RWPE1 (cell line): ENCODE measurements at regions not wholly inside any gene's neighbourhood (a gene's known extent, or its start where the extent isn't known, plus 50 kb on each side); places are given as distances from the start of the nearest gene placed in this dataset.

Source experiments
- CTCF ChIA-PET: fragments of 350-600 bp; sonication (Branson Sonifier 250); formaldehyde crosslinking; extraction: SDS; loops from one replicate; lab custom pipeline; 2021; lab: Yijun Ruan, JAX
- POLR2A ChIA-PET: fragments of 400-600 bp; formaldehyde crosslinking; extraction: SDS; loops from one replicate; lab custom pipeline; 2020; ENCODE audit warnings: antibody characterized with exemption; ENCODE audit not compliant: low non-redundant PET; lab: Yijun Ruan, JAX
- DNase-seq: peaks from one replicate; pipeline ENCODE4 v3.0.0; 2012; ENCODE audit warnings: low spot score
- H3K27ac ChIP-seq: fragments of 450-650 bp; 2 replicates; pipeline ENCODE4 v1.5.1; 2017
- CTCF ChIP-seq: fragments of 450-650 bp; conservative IDR thresholded peaks from 2 replicates; pipeline ENCODE4 v1.5.1; 2017; ENCODE audit warnings: low read depth, mild to moderate bottlenecking

DNA sequence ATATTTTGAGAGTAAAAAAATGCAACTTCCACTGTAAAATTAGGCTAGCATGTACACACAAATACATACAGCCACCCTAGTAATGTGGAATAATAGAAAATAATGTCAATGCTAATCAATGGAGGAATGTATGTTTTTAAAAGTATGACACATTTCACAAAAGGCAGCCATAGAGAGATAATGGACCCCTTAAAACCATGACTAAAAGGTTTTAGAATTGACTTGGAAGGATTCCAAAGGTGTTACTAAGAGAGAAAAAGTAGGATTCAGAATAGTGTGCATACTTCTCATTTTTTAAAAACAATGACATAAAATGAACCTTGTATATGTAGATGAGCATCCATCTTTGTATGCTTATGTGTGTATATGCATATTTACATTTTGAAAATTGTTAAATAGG is 597.9 kb upstream of the PCDH9 start:
- no peak overlapping the region for H3K27ac ChIP-seq
- POLR2A ChIA-PET = no interaction called here
- TF ChIP-seq CTCF = no peak
- no peak for DNase-seq
- CTCF ChIA-PET = no interaction called here

DNA sequence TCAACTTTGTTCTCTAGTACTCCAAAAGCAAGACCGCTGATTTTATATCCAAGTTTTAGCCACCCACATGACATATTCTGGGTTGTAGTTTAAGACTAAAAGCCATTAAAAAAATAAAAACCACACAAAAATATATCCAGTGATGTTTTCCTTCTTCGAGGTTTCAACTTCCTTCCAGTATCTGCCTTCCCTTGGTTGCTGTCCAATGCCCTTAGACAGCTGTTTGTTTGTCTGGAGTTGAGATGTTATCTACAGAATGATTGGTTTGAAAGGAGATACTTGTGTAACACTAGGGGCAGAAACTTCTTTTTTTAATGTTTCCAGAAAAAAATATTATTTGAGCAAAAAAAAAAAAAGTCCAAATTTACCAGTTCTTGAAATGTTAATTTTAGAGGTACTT is 591.5 kb upstream of the PCDH9 start:
- TF ChIP-seq CTCF = no peak
- ChIA-PET POLR2A (no interaction called here), CTCF (no interaction called here)
- H3K27ac ChIP-seq = no peak overlapping the region
- DNase-seq = no peak

- no peak for TF ChIP-seq CTCF
- DNase-seq = no peak
- POLR2A ChIA-PET = no interaction called here
- H3K27ac ChIP-seq = no peak overlapping the region
- CTCF ChIA-PET = no interaction called here
These were observed 576.7 kb upstream of the PCDH9 start for GRCh38 chr13:67806796-67807195.

GRCh38 chr13:67803118-67803517 is 573.0 kb upstream of the PCDH9 start:
- no peak for DNase-seq
- ChIA-PET CTCF (no interaction called here), POLR2A (no interaction called here)
- TF ChIP-seq CTCF = no peak
- no peak overlapping the region for H3K27ac ChIP-seq

DNA sequence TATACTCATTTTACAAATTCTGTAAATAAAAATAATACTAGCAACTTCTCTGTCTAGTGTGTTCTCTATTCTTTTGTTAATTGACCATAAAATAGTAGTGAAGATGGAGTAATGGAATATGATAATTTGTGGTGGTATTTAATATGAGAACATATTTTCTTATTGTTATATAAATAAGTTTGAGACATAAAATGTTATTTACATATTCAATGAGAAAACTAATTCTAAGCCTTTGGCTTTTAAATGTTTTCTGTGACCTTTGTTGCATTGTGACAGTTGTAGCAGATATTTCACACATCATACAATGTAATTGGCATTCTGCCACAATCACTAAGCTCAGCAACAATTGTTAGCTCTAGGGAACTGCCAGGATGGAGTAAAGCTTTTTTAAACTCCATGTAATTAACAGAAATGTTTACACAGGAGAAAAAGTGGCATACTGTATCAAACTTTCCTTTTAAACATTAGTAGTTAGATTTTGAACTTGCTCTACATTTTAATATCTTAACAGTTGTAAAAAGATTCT is 562.1 kb upstream of the PCDH9 start:
- CTCF ChIA-PET = no interaction called here
- DNase-seq = no peak
- no peak for TF ChIP-seq CTCF
- no peak overlapping the region for H3K27ac ChIP-seq
- POLR2A ChIA-PET = no interaction called here

DNA sequence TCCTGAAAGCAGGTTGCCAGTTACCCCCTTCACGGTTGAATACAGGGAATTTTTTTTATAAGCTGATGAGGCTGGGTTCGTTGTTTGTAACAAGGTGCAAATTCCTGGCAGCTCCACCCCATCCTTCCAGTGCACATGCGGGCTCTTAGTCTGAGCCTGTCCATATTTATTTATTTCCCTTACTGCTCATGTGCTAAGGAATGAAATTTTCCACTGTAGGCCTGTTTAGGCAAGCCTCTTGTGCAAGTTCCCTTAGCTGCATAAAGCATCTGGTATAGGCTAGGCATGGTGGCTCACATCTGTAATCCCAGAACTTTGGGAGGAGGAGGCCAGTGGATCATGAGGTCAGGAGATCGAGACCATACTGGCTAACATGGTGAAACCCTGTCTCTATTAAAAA is 560.9 kb upstream of the PCDH9 start:
- TF ChIP-seq CTCF = no peak
- ChIA-PET CTCF (no interaction called here), POLR2A (no interaction called here)

DNA sequence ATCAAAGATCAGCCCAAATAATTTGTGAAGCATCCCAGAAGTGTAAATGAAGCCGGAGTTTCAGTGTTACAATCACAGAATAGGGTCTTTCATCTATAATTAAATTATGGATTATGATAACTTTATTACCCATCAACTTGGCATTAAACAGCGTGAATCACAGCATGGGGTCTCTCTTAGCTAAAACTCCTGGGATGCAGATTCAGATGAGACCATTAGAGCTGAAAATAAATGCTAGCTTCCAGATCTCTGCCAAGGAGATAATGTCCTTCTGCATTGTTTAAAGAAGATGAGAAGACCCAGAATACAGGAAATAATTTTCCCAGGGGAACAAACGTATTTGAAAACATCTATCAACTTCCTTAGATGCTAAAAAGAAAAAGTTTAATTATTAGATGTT is 546.0 kb upstream of the PCDH9 start:
- ChIA-PET CTCF (no interaction called here), POLR2A (no interaction called here)

More for the DNA sequence above, 560.9 kb upstream of the PCDH9 start:
- no peak for DNase-seq
- H3K27ac ChIP-seq = no peak overlapping the region; the same call in 1 of the 2 replicates

More for the DNA sequence above, 546.0 kb upstream of the PCDH9 start:
- no peak for TF ChIP-seq CTCF
- H3K27ac ChIP-seq = no peak overlapping the region
- DNase-seq = no peak
